GM19372 (cell line): ENCODE measurements at regions not wholly inside any gene's neighbourhood (a gene's known extent, or its start where the extent isn't known, plus 50 kb on each side); places are given as distances from the start of the nearest gene placed in this dataset.

ENCODE experiments used
- ATAC-seq: cut with Tn5 transposase; IDR thresholded peaks from one replicate; pipeline ENCODE4 v1.9.1; 2021; ENCODE audit warnings: mild to moderate bottlenecking, low read depth, moderate library complexity; ENCODE audit not compliant: unreplicated experiment

DNA sequence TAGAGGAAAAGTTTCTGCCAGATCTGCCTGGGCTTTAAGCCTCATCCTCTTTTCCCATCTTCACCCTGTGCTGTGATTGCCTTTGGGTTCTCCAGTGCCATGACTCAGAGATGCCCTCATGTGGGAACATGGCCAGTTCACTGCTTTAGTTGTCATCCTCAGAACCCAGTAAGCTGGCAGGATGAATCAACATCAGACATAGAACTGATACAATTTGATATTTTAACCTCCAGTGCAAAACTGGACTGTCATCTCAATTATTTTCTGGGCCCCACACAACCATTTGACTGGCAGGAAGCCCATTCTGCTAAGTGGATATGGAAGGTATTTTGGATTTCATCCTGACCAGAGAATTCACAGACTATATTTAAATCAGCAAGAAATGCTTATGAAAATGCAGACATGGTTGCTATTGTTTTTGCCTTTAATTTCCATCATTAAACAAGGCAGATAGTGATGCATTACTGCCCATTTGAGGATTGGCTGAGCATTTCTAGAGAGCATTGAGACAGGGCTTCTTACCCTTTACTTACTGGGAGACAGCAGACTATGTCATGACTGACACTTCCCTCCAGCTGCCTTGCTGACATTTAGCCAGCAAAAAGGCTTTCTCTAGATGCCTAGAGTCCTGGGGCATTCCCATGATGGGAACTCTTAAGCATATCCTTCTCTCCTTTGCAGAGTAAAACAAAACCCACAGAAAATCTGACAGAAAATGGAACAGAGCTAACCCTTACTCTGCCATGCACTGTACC lies 327.1 kb upstream of the MTNR1B start:
- no peak for ATAC-seq

GRCh38 chr11:92643827-92644226 lies 325.6 kb upstream of the MTNR1B start:
- ATAC-seq, result no peak

GRCh38 chr11:92644595-92645445 lies 324.6 kb upstream of the MTNR1B start:
- no peak for ATAC-seq

GRCh38 chr11:92651159-92651558 lies 318.3 kb upstream of the MTNR1B start:
- ATAC-seq, result no peak

- no peak for ATAC-seq
Observed at GRCh38 chr11:92653454-92653853, 316.0 kb upstream of the MTNR1B start.

DNA sequence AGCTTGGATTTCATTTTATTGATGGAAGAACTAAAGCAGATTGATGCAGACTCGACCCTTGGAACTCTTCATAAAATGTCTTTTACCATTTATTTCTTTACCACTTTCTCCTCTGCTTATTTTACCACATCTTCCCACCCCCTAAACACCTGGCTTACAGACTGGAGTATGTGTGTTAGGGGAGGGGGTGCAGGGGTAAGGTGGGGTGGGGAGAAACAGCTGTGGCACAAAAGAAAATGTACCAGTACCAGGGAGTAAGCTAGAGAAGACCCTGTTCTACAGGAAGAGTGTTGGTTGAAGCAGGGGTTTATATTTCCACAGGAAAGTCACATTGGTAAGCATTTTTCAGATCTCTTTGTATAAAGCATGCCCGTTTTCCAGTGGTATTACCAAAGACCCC lies 312.7 kb upstream of the MTNR1B start:
- ATAC-seq, result no peak

DNA sequence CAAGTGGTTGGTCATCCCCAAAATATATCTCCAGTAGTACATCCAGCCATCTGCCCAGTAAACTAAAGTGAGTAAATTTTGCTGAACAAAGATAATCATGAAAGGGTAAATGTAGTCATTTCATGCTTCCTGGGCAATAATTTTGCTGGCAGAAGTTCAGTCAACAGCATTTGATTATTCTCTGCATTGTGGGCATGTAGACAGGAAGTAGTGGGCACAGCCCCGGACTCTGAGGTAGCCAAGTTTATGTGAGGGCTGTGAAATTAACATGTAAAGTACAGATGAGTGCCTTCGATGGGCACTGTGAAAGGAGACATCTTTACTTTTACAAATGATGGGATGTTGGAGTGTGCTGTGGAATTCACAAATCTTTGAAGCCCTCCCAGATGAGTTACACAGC lies 312.2 kb upstream of the MTNR1B start:
- ATAC-seq, result no peak

DNA sequence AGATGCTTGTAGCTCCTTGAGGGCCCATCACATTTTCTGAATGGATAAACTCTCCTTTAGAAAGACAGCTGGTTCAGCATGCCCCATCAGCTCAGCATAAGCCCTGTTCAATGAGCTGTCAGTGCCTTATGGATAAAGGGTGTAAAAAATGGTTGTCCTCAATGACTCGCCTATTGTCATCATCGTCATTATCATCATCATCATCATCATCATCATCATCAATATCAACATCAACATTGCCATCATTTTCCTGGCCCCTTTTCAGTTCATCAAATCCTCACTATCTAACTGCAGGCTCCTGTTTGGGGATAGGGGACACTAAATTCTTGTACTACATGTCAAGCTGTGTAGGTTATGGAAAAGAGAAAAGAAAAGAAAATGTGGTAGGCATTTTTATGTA lies 310.7 kb upstream of the MTNR1B start:
- no peak for ATAC-seq

- ATAC-seq, result no peak
Observed at GRCh38 chr11:92659793-92660192, 309.7 kb upstream of the MTNR1B start.

- no peak for ATAC-seq
Observed at GRCh38 chr11:92662601-92663360, 306.7 kb upstream of the MTNR1B start.

DNA sequence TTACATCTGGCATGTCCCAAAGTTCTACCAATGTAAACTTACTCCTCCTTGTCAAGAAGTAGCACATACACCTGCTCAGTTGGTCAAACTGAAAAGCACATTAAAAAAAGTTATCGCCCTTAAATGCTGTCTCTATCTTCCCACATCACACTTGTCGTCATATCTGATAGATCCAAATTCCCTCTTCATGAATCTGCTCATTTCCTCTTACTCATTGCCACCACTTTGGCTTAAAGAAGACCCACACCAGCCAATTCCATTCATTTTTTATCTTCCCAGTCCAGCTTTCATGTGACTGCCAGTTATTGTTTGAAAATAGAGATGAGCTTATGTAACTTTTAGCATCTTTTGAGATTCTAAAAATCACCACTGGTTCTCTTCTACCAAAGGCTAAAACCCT lies 305.9 kb upstream of the MTNR1B start:
- no peak for ATAC-seq

DNA sequence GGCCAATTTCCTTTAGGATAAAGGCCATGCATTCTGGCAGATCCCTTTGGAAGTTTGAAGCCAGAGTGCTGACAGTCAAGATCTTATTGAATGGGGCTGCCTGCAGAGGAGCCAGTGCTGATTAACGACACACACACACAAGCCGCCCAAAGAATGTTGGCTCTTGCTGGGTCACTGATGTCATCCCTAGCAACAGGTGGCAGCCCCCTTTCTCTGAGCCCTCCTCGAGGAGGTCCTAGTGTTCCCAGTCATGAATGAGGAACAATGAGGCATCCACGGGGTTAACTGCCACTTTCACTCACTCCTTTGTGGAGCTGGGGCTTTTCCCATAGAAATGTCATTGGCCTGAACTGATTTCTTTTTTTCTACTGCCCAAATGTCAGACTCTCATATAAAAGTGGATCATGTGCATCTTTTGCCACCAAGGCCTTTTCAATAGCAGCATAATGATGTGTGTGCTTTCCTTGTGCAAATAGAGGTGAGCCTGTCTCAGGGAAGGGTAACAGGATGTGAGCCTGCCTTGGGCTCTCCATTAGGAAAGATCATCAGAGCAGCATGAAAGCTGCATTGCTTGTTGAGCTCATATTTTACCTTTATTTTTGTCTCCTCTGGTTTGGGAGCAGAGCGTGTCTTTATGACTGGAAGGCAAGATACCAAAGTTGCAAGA lies 301.8 kb upstream of the MTNR1B start:
- ATAC-seq, result no peak

GRCh38 chr11:92670308-92670890 lies 299.1 kb upstream of the MTNR1B start:
- no peak for ATAC-seq

- ATAC-seq, result no peak
Observed at GRCh38 chr11:92671081-92671480, 298.4 kb upstream of the MTNR1B start.

DNA sequence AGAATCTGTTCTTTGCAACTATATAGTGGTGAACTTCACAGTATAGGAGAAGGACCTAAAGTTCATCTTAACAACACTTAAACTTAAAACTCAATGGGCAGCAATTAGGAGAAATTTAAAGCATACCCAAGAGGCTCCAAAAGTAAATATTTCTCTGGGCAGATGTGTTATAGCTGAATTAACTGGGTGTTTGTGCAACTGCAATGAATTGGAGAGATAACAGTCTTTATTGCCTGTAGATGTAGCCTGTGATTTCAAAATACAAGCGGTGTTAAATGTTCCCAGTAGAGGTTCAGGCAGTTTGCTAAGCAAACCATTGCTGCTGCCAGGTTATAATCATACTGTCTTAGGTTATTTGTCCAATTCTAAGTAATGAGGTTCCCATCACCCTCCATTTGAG lies 294.1 kb upstream of the MTNR1B start:
- no peak for ATAC-seq

DNA sequence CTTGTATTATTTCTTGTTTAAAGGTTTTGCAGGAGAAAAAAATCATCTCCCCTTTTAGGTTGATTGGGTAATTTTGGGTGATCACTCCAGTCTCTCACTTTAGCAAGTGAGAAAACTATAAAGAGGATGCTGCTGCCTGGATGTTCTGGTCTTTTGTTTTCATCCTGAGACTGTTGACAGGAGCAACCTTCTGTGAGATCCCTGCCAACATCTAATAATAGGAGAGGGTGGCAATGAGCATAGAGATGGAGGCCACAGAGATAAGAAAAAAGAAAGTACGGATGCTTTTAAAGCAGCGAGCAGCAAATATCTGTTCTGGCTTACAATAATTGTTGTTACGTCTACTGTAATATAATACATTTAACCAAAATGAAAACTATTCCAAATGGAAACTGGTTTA lies 293.6 kb upstream of the MTNR1B start:
- no peak for ATAC-seq

GRCh38 chr11:92678008-92678611 lies 291.3 kb upstream of the MTNR1B start:
- ATAC-seq, result no peak

DNA sequence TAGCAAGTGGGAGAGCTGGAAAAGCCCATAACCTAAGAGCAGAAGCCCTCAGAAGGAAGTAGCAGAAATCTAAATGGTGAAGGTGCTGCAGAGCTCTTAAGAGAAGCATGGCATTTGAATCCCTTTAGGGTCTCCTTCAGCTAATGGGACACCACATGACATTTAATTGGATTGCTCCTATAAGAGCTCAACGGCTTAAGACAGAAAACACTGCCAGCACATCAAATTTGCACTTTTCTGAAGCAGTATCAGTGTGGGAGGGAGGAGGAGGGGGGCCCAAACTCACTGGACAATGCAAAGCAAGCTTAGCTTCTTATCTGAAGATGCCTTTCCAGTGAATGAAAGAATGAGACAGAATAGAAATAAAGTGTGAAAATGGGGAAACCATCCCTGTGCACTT lies 287.9 kb upstream of the MTNR1B start:
- no peak for ATAC-seq

GRCh38 chr11:92682136-92682535 lies 287.3 kb upstream of the MTNR1B start:
- no peak for ATAC-seq

DNA sequence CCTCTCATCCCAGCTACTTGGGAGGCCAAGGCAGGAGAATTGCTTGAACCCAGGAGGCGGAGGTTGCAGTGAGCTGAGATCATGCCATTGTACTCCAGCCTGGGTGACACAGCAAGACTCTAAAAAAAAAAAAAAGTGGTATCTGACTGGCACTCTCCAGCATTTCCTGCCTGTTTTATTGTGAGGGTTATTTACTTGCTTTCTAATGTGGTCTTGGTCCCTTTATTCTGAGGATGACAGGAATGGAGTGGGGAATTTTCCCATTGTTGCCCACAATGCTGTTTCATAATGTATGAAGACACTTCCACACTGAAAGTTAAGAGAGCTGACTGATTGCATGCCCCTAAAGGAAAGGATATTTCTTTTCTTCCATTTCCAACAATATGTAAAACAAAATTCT lies 286.5 kb upstream of the MTNR1B start:
- no peak for ATAC-seq
